Pulmonary artery endothelial cell (primary cell): ENCODE measurements at regions not wholly inside any gene's neighbourhood (a gene's known extent, or its start where the extent isn't known, plus 50 kb on each side); places are given as distances from the start of the nearest gene placed in this dataset.
"Not testable (repeated sequence)": the region's sequence is repeated elsewhere in the genome, so short reads cannot be mapped to it uniquely, and the experiment has no call there.

Source experiments
- DNase-seq: peaks from one replicate; pipeline ENCODE4 v3.0.0-alpha.2; 2011; ENCODE audit warnings: low read depth, low spot score

- DNase-seq = not testable (repeated sequence)
These were observed 508.3 kb downstream of the IRS1 start for GRCh38 chr2:226291281-226291680.

- DNase-seq = no peak
These were observed 512.7 kb downstream of the IRS1 start for GRCh38 chr2:226286916-226287315.

DNA sequence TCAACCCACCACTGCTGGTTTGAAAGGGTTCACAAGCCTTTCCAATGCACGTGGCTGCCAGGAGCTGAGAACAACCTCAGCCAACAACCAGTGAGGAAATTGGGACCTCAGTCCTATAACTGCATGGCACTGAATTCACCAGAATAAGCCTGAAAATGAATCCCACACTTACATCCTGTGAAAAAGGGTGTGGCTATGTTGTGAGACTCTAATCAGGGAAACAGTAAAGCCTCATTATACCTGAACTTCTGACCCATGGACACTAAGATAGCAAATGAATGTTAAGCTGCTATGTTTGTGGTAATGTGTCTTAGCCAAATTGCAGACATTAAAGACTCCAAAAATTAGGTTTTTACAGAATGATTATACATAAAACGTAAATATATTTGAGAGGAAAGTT is 515.8 kb downstream of the IRS1 start:
- DNase-seq = no peak

GRCh38 chr2:226282151-226282550 is 517.5 kb downstream of the IRS1 start:
- no peak for DNase-seq

- DNase-seq = not testable (repeated sequence)
These were observed 519.5 kb downstream of the IRS1 start for GRCh38 chr2:226280136-226280535.

GRCh38 chr2:226275215-226275614 is 524.4 kb downstream of the IRS1 start:
- DNase-seq = no peak

DNA sequence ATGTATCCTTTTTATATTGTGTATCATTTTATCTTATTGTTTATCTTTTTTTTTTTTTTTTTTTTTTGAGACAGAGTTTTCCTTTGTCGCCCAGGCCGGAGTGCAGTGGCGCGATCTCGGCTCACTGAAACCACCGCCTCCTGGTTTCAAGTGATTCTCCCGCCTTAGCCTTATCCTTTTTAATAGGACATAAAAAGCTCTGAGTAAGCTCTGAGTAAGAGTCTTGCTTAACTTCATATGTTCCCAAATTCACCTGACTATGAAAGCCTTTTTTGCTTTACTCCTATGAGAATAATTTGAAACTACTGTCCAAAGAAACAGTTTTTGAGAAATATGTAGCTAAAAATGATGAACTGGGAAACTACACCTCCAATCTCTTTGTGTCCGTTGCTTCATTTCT is 525.5 kb downstream of the IRS1 start:
- no peak for DNase-seq

DNA sequence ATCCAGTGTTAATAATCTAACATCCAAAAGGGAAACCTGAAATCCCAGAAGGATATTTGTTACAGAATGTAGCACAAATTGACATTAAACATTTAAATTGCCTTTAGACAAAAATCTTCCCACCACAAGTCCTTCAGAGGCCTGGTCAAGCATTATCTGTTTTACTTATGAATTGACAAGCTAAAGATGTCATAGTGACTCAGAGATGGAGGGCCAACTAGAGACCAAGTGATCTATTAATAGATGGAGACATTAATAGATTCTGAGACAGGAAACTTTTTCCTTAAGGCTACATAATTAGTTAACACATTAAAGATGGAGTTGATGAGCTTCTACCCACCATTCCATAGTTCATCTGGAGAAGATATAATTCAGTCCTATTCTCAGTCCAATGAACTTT is 526.2 kb downstream of the IRS1 start:
- DNase-seq = no peak

DNA sequence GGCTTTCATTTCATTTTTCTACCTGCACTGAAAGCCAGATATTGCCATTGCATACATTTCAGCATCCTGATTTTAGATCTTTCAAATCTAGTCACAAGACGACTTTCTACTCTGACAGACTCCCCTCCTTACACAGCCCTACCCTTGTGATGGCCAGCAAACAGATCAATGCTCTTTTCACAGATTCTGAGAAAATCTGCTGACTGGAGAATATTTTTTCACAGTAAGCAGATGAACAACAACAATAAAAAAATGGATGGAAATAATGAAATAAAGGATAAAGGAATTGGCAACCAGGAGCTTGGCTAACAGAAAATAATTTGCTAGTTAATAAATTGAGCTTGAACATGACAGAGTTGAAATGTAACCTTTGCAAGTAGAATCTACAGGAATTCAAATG is 527.2 kb downstream of the IRS1 start:
- DNase-seq = no peak

GRCh38 chr2:226270285-226271058 is 529.1 kb downstream of the IRS1 start:
- DNase-seq = no peak

DNA sequence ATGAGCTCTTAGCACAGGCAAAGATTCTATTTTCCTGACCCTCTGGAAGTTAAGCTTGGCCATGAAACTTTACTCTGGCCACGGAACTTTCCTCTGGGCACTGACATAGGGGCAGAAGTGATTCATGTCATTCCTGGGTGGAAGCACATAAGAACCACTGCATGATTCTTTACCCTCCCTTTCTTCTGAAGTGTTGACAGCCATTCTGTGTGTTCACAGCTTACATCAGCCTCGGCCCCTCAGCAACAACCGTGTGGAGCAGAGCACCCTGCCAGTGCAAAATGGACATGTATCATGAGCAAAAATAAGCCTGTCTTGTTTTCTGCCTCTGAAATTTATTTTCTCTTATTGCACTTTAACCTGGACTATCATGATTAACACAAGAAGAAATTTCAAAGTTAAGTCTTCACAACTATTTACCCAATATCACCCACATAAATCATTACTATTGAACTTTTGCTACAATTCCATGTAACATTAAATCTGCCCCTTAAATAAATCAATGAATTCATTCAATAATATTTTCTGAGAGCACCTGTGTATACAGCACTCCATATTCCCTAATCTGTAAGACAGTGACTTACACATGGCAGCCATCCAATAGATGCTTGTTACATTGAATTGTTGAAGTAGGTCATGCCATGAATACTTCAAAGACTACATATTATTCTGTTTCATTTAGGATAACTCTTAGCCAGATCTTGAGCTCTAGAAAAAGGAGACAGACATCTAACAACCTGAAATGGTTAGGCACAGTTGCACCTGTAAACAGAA is 531.9 kb downstream of the IRS1 start:
- no peak for DNase-seq

DNA sequence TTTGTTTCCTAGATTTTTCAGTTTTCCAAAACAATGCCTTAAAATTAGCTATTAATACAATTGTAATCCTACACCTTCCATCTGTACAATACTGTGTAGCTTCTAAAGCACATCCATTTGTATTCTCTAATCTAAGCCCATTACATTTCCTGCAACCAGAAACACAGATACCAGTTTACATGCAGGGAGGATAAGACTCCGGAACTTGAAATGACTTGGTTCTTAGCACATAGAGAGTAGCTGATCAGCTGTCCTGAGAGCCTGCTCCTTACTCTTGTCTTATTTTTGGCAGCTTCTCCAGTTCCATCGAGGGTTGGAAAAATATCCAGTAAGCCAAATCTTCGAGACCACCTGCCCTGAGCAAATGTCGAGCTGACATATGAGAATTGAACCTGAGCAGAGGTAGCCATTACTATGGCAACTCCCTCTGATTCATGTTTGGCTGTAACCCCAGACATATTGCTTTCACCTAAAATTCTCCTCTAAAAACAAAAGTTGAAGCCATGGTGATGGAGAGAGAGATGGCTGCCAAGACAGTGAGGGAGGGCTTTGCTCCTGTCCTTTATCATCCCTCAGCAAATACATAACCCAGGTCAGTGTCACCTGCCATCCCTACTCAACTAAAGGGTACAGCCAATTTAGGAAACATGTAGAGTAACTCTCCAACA is 542.8 kb downstream of the IRS1 start:
- DNase-seq = no peak

GRCh38 chr2:226256237-226256636 is 543.4 kb downstream of the IRS1 start:
- DNase-seq = no peak

DNA sequence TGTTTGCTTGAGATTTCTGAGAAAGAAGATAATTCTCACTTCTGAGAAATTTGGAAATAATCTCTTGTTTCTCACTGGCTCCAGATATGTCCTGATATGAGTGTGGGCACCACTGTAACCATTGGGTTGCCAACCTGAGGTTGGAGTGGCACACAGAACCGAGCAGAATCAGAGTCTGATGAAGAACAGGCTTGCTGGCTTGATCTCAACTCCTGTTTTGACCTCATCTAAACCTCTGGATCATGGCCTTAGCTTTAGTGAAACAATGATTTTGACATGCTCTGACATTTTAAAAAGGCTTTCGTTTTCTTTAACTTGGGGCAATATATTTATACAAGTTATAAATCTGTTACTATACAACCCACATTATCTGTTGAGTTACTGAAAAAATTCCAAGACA is 548.0 kb downstream of the IRS1 start:
- no peak for DNase-seq

DNA sequence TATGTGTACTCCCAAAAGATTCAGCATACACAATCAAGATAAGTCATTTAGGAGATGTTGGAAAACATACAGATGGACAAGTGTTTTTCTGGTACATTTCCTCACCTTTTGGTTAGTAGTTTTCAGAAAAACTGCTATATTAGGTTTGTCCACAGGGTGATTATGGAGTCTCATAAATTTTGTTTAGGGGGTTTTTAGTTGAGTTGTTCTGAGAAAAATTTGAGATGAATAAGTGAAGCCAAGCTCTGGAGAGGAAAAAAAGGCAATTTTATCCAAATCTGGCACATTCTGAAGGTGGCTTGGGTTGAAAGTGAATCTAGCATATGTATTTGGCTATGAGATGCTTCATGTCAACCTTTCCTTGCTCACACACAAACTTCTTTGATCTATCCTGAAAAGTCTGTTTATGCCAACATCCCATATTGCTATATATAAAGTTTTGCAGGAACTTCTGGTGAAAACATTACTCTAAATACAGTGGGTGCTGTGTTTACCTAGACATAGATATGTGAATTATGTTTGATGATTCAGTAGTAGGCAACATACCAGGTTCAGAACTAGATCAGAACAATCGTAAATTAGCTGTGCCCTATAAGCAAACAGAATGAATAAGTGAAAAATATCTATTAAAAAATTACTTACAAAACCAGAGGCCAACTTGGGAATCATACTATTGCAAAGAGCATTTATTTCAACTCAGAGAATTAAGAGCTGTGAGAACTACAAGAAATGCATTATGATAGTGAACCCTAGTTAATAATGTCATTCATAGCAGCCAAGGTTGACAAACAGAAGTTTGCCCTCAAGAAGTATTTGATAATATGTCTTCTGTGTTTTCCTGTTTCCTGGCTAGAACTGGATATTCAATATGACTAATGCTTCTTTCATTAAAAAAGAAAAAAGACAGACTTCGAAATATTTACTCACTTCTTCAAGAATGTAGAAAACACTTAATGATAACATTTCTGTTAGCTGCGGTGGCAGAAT is 552.0 kb downstream of the IRS1 start:
- DNase-seq = no peak

- DNase-seq = no peak
These were observed 565.4 kb downstream of the IRS1 start for GRCh38 chr2:226234187-226234586.

DNA sequence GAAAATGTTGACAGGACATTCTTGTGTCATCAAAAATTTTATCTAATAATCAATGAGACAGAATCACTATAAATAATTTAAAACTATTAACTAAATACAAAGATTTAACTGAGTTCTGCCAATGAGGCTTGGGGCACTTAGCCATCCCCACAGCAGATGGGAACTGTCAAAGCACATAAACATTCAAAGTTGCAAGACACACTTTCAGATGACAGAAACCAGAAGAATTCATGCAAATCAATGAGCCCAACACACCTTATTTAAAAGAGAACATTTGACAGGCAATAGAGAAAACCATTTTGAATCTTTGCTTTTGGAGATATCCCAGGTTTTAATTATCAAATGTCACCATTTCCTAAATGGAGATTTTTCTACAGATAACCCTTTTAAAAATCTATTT is 566.2 kb downstream of the IRS1 start:
- no peak for DNase-seq

GRCh38 chr2:226228080-226228479 is 571.5 kb downstream of the IRS1 start:
- DNase-seq = no peak

DNA sequence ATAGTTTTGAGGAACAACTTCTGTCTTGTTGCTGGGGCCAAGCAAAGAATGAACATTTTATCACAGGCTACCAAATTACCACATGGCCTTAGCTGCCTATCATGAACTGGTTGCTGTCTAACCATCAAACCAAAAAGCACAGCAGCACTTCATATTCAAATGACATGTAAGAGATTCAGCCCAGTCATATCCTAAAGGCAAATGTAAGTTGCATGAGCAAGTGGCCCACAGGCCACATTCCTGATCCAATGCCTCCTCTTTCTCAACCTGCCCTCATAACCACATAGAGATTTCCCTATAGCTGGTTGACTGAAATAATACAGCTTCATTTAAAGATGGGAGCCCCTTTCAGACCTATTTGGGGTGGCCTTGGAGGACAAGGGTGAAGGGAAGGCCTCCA is 572.3 kb downstream of the IRS1 start:
- DNase-seq = no peak

DNA sequence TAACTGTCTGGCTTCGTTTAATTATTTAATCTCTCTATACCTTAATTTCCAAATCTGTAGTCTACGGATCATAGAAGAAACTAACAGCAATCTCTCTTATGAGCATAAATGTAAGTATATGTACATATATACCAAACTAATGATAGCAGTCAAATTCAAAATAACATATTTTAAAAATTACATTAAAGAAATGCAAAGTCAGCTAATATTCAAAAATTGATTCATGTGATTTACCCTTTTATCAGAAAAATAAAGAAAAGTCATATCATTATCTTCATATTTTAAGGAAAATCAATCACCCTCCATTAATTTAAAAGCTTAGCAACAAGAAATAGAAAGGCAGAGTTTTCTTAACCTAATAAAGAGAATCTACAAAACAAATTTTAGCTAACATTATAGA is 575.9 kb downstream of the IRS1 start:
- DNase-seq = no peak

DNA sequence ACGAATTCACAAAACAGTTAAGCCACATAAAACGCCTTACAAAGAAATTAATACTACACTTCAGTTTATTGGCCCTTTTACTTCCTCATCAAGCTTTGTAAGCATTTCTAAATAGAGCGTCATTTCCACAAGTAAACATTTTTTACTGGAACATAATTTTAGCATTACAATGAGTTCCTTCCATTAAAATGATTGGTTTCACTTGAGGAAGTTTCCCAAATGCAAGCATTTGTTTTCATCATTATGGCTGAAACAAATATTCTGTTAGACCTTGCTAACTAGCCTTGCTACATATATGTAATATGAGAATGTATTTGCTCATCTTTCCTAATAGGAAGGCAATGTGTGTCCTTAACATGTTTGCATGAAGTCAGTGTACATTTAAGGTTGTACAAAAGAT is 579.1 kb downstream of the IRS1 start:
- no peak for DNase-seq
